SU-DHL-6 (cell line): ENCODE measurements at regions not wholly inside any gene's neighbourhood (a gene's known extent, or its start where the extent isn't known, plus 50 kb on each side); places are given as distances from the start of the nearest gene placed in this dataset.

Experiments
- H2AFZ ChIP-seq: fragments of 200-600 bp; sonication (generic); 2 replicates; pipeline ENCODE4 v1.6.1; 2014; ENCODE audit warnings: low read depth, mild to moderate bottlenecking, moderate library complexity, mixed read lengths, antibody characterized with exemption, low read length; ENCODE audit not compliant: severe bottlenecking
- H3F3A ChIP-seq: fragments of 200-600 bp; shearing (Covaris generic); 2 replicates; pipeline ENCODE4 v1.6.0; 2016; ENCODE audit warnings: antibody characterized with exemption, mild to moderate bottlenecking; ENCODE audit not compliant: insufficient read depth
- H3K27ac ChIP-seq: fragments of 200-600 bp; sonication (generic); 2 replicates; pipeline ENCODE4 v1.5.1; 2016; ENCODE audit warnings: low read depth, mild to moderate bottlenecking, low read length, moderate library complexity, mixed read lengths
- H3K27me3 ChIP-seq: fragments of 200-600 bp; sonication (generic), shearing (Covaris generic); 2 replicates; pipeline ENCODE4 v1.6.0; 2014; ENCODE audit warnings: mild to moderate bottlenecking, low read length
- H3K36me3 ChIP-seq: fragments of 200-600 bp; sonication (generic); 2 replicates; pipeline ENCODE4 v1.6.1; 2014; ENCODE audit warnings: mild to moderate bottlenecking, low read length, mixed read lengths
- H3K4me2 ChIP-seq: fragments of 300-600, 200-600 bp; shearing (Covaris generic), sonication (generic); 2 replicates; pipeline ENCODE4 v1.6.0; 2014; ENCODE audit warnings: low read length, low read depth, mild to moderate bottlenecking; ENCODE audit not compliant: poor library complexity, severe bottlenecking
- H3K4me3 ChIP-seq: fragments of 200-600 bp; sonication (generic); 2 replicates; pipeline ENCODE4 v1.5.1; 2014; ENCODE audit warnings: antibody characterized with exemption, low read length, mild to moderate bottlenecking, mixed read lengths; ENCODE audit not compliant: insufficient read depth, poor library complexity, severe bottlenecking
- H3K79me2 ChIP-seq: fragments of 200-600 bp; sonication (generic); 2 replicates; pipeline ENCODE4 v1.6.1; 2014; ENCODE audit warnings: mild to moderate bottlenecking, low read length, moderate library complexity; ENCODE audit not compliant: insufficient read depth
- H3K9ac ChIP-seq: fragments of 200-600 bp; sonication (generic); 2 replicates; pipeline ENCODE4 v1.7.0; 2014; ENCODE audit warnings: mild to moderate bottlenecking, low read length
- H3K9me2 ChIP-seq: fragments of 200-600 bp; sonication (generic); replicated peaks from 2 replicates; pipeline ENCODE4 v1.6.1; 2014; ENCODE audit warnings: low read length; ENCODE audit not compliant: insufficient read depth
- H3K9me3 ChIP-seq: fragments of 200-600 bp; sonication (generic); 2 replicates; pipeline ENCODE4 v1.6.1; 2014; ENCODE audit warnings: low read length, mixed read lengths; ENCODE audit not compliant: insufficient read depth
- H4K20me1 ChIP-seq: fragments of 200-600 bp; sonication (generic); 2 replicates; pipeline ENCODE4 v1.6.1; 2014; ENCODE audit warnings: low read depth, mild to moderate bottlenecking, antibody characterized with exemption, low read length, moderate library complexity, mixed read lengths
- EZH2phosphoT487 ChIP-seq: fragments of 200-600 bp; sonication (generic), shearing (Covaris generic); conservative IDR thresholded peaks from 2 replicates; pipeline ENCODE4 v1.6.1; 2018; ENCODE audit warnings: mild to moderate bottlenecking, antibody characterized with exemption, low read length, moderate library complexity, mixed read lengths
- TF ChIP-seq, protein P1 (sequence below): fragments of 200-600 bp; sonication (generic); IDR thresholded peaks from one replicate; pipeline ENCODE4 v1.5.1; 2017; ENCODE audit warnings: antibody characterized with exemption, mild to moderate bottlenecking, low read length, moderate library complexity; ENCODE audit not compliant: insufficient read depth, poor library complexity, severe bottlenecking

DNA sequence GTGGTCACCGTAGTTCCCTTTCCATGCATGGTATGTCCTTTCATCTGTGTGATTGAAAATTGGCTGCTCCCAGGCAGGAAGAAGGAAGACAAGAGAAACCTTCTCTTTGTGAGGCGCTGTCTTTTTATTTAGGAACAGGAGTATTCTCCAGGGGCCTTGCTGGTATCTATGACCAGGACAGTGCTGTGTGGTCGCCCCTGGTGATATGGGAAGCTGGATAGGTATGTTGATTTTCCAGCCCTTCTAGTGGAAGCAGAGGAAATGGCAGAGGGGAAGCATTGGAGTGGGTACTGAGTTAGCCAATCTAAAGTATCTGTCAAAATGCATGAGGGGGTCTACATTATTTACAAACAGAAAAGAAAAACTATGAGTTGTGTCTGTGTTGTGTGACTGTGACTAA lies 226.6 kb downstream of the MTX2 start:
- TF ChIP-seq, protein P1, sequence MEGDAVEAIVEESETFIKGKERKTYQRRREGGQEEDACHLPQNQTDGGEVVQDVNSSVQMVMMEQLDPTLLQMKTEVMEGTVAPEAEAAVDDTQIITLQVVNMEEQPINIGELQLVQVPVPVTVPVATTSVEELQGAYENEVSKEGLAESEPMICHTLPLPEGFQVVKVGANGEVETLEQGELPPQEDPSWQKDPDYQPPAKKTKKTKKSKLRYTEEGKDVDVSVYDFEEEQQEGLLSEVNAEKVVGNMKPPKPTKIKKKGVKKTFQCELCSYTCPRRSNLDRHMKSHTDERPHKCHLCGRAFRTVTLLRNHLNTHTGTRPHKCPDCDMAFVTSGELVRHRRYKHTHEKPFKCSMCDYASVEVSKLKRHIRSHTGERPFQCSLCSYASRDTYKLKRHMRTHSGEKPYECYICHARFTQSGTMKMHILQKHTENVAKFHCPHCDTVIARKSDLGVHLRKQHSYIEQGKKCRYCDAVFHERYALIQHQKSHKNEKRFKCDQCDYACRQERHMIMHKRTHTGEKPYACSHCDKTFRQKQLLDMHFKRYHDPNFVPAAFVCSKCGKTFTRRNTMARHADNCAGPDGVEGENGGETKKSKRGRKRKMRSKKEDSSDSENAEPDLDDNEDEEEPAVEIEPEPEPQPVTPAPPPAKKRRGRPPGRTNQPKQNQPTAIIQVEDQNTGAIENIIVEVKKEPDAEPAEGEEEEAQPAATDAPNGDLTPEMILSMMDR, result no peak
- no peak for TF ChIP-seq EZH2phosphoT487
- Histone ChIP-seq H3K9ac (no peak overlapping the region), H3F3A (no peaks in the 10 kb centered on the region)

DNA sequence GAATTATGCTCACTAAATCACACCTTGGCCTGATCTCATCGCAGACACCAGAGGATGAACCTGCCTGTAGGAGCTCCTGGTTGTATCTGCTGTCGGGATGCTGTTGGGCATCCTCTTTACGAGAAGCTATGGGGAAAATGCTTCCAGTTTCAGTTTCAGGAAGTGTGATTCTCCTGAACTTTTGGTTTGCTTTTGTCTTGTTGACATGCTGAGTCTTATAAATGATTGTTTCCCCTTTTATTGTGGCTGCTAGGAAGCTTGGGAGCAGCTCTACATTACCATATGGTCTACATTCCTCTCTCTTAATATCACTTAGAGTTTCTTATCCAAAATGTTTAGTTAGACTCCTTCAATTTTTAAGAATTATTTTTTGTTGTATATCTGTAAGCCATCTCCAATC lies 227.5 kb downstream of the MTX2 start:
- Histone ChIP-seq H3K4me2 (no peak overlapping the region), H3K36me3 (no peaks in the 10 kb centered on the region), H3F3A (no peaks in the 10 kb centered on the region), H3K9ac (no peak overlapping the region), H4K20me1 (no peaks in the 10 kb centered on the region), H3K9me2 (no peaks in the 10 kb centered on the region), H2AFZ (no peak overlapping the region), H3K4me3 (no peak overlapping the region), H3K27ac (no peak overlapping the region), H3K27me3 (no peaks in the 10 kb centered on the region), H3K79me2 (no peaks in the 10 kb centered on the region), H3K9me3 (no peaks in the 10 kb centered on the region)
- TF ChIP-seq, protein P1, result no peak

More for the DNA sequence above, 226.6 kb downstream of the MTX2 start:
- Histone ChIP-seq H2AFZ (no peak overlapping the region), H4K20me1 (no peaks in the 10 kb centered on the region), H3K4me3 (no peak overlapping the region), H3K9me3 (no peaks in the 10 kb centered on the region), H3K36me3 (no peaks in the 10 kb centered on the region), H3K79me2 (no peaks in the 10 kb centered on the region), H3K9me2 (no peaks in the 10 kb centered on the region), H3K27me3 (no peaks in the 10 kb centered on the region), H3K4me2 (no peak overlapping the region), H3K27ac (no peak overlapping the region)

DNA sequence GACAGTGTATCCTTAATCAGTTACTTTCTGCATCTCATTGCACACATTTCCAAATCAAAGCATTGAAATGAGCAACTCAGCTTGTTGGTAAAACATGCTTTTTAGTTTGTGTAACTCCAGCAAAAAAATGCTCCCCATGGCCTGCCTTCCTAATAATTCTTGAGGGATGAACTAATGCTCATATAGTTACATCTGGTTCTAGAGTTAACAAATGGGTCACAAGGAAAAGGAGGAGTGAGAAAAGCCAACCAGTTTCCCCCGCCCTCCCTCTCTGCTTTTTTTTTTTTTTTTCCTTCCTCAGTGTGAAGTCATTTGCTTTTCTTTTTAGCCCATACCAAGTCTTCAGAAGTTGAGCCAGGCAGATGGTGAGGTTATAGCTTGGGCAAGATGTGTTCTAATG lies 231.7 kb downstream of the MTX2 start:
- TF ChIP-seq EZH2phosphoT487, result no peak
- TF ChIP-seq, protein P1, result no peak
- no peak overlapping the region for H3K27ac ChIP-seq
- H3K79me2 ChIP-seq, result no peaks in the 10 kb centered on the region
- no peak overlapping the region for H2AFZ ChIP-seq
- H3K9me2 ChIP-seq, result no peaks in the 10 kb centered on the region
- H3K36me3 ChIP-seq, result no peaks in the 10 kb centered on the region
- H3K27me3 ChIP-seq, result no peaks in the 10 kb centered on the region
- no peaks in the 10 kb centered on the region for H3F3A ChIP-seq
- no peaks in the 10 kb centered on the region for H3K9me3 ChIP-seq
- no peak overlapping the region for H3K4me3 ChIP-seq
- no peaks in the 10 kb centered on the region for H4K20me1 ChIP-seq
- no peak overlapping the region for H3K4me2 ChIP-seq
- H3K9ac ChIP-seq, result no peak overlapping the region

DNA sequence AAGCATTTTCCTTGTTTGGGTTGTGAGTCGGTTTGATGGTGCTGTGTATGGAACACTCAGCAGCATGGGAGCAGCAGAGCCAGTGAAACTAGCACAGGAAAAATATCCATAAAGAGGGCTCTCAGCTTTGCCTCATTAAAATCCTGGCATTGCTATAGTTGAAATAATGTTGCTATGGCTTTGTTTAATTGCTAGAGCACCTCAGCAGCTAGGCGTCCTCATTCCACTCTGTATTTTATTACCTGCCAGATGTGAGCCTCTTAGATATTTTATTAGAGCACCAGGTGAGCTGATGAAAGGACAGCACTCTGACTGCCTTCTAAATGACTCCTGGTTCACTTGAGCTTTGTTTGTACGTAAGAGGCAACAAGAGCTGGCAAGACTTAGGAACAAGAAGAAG lies 232.4 kb downstream of the MTX2 start:
- no peak overlapping the region for H3K4me2 ChIP-seq
- H2AFZ ChIP-seq, result no peak overlapping the region
- no peaks in the 10 kb centered on the region for H3K27me3 ChIP-seq
- H3K79me2 ChIP-seq, result no peaks in the 10 kb centered on the region
- no peak for TF ChIP-seq EZH2phosphoT487
- TF ChIP-seq, protein P1, result no peak
- H4K20me1 ChIP-seq, result no peaks in the 10 kb centered on the region
- no peaks in the 10 kb centered on the region for H3K9me2 ChIP-seq
- no peaks in the 10 kb centered on the region for H3F3A ChIP-seq
- H3K9ac ChIP-seq, result no peak overlapping the region
- no peaks in the 10 kb centered on the region for H3K9me3 ChIP-seq
- no peak overlapping the region for H3K27ac ChIP-seq
- no peak overlapping the region for H3K4me3 ChIP-seq
- H3K36me3 ChIP-seq, result no peaks in the 10 kb centered on the region
